TTC549 (cell line): ENCODE measurements at regions not wholly inside any gene's neighbourhood (a gene's known extent, or its start where the extent isn't known, plus 50 kb on each side); places are given as distances from the start of the nearest gene placed in this dataset.
"Not testable (repeated sequence)": the region's sequence is repeated elsewhere in the genome, so short reads cannot be mapped to it uniquely, and the experiment has no call there.

Experiments used
- FAIRE-seq: peaks from 2 replicates; lab custom pipeline; 2012; peaks lifted over from hg19 to GRCh38; lab: Jason Lieb, UNC

GRCh38 chr18:961644-962355, 57.1 kb downstream of the ADCYAP1 start:
- peak; percentile 50 for FAIRE-seq

- no peak for FAIRE-seq
Measured at GRCh38 chr18:963276-963675, 58.6 kb downstream of the ADCYAP1 start.

GRCh38 chr18:965921-966758, 61.5 kb downstream of the ADCYAP1 start:
- FAIRE-seq = no peak

- FAIRE-seq = no peak
Measured at GRCh38 chr18:966759-967576, 62.3 kb downstream of the ADCYAP1 start.

- FAIRE-seq = not testable (repeated sequence)
Measured at GRCh38 chr18:968910-969309, 64.2 kb downstream of the ADCYAP1 start.

GRCh38 chr18:969311-969710, 64.6 kb downstream of the ADCYAP1 start:
- not testable (repeated sequence) for FAIRE-seq

- FAIRE-seq = not testable (repeated sequence)
Measured at GRCh38 chr18:974606-975005, 69.9 kb downstream of the ADCYAP1 start.

GRCh38 chr18:976393-977128, 71.9 kb downstream of the ADCYAP1 start:
- not testable (repeated sequence) for FAIRE-seq

- not testable (repeated sequence) for FAIRE-seq
Measured at GRCh38 chr18:977327-977726, 72.7 kb downstream of the ADCYAP1 start.

GRCh38 chr18:977732-978131, 73.1 kb downstream of the ADCYAP1 start:
- not testable (repeated sequence) for FAIRE-seq

- no peak for FAIRE-seq
Measured at GRCh38 chr18:980586-980985, 75.9 kb downstream of the ADCYAP1 start.

GRCh38 chr18:984004-984403, 79.3 kb downstream of the ADCYAP1 start:
- no peak for FAIRE-seq

- FAIRE-seq = no peak
Measured at GRCh38 chr18:985212-985661, 80.6 kb downstream of the ADCYAP1 start.

- FAIRE-seq = no peak
Measured at GRCh38 chr18:986051-986450, 81.4 kb downstream of the ADCYAP1 start.

- no peak for FAIRE-seq
Measured at GRCh38 chr18:986552-986951, 81.9 kb downstream of the ADCYAP1 start.

- no peak for FAIRE-seq
Measured at GRCh38 chr18:987325-988186, 82.9 kb downstream of the ADCYAP1 start.

- no peak for FAIRE-seq
Measured at GRCh38 chr18:989425-989824, 84.8 kb downstream of the ADCYAP1 start.

GRCh38 chr18:990197-990596, 85.5 kb downstream of the ADCYAP1 start:
- no peak for FAIRE-seq

GRCh38 chr18:991441-991840, 86.8 kb downstream of the ADCYAP1 start:
- no peak for FAIRE-seq

GRCh38 chr18:993560-993959, 88.9 kb downstream of the ADCYAP1 start:
- FAIRE-seq = no peak

GRCh38 chr18:995629-996028, 91.0 kb downstream of the ADCYAP1 start:
- no peak for FAIRE-seq
